ENCODE measurements at regions not wholly inside any gene's neighbourhood (a gene's known extent, or its start where the extent isn't known, plus 50 kb on each side); places are given as distances from the start of the nearest gene placed in this dataset.
A peak's percentile ranks its signal among the peaks of the same experiment; 100 is the strongest.

DNA sequence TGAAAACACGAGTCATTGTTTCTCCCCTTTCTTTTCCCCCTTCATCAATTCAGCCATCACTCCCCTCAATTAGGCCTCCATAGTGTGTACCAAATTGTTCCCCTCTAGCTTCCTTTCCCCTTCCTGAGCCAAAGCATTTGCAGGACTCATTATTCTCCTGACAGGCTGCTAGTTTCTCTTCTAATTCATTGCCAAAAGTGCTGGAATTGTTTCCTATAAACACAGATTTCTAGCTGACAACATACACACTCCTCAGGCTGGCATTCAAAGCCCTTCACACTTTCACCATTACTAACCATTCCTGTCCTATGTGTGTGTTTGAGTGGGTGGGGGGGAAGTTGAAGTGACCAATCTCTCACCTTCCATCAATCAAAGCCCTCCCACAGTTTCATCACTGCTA, 444.2 kb upstream of the OPRM1 start:
- no peak overlapping the region for H3K4me3 Mint-ChIP-seq
- DNase-seq (no peak), ATAC-seq (no peak)
- no peaks in the 10 kb centered on the region for H3K27me3 Mint-ChIP-seq
- no peak overlapping the region for H3K27ac Mint-ChIP-seq
- H3K9me3 Mint-ChIP-seq, result no peaks in the 10 kb centered on the region
- no peaks in the 10 kb centered on the region for H3K4me1 Mint-ChIP-seq

GRCh38 chr6:153591159-153591558, 447.9 kb upstream of the OPRM1 start:
- Mint-ChIP-seq H3K27me3 (no peaks in the 10 kb centered on the region), H3K27ac (no peak overlapping the region), H3K9me3 (peaks cover 0 to 7% of the 10 kb centered on the region in 2 donors), H3K4me1 (no peaks in the 10 kb centered on the region), H3K4me3 (peak overlapping the region in 1 of 2 donors; percentile 19)
- ATAC-seq (no peak), DNase-seq (no peak)

DNA sequence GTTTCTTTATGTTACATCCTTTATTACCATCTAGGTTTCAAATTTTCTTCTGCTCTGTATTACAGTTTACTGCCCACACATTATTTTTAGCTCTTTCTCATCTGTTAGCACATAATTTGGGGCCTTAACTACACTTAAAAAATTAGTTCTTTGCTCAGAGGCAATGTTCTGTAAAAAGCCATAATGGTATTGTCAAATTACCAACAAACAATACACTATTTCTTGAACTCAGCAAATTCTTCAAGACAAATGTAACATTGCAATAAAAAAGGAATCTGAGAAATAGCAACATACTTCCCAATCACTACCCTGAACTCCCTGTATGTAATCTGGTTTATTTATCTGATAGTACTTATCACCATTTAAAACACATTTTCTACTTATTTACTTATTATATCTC, 448.6 kb upstream of the OPRM1 start:
- no peaks in the 10 kb centered on the region for H3K4me1 Mint-ChIP-seq
- no peak overlapping the region for H3K27ac Mint-ChIP-seq
- ATAC-seq (no peak), DNase-seq (no peak)
- peaks cover 0 to 7% of the 10 kb centered on the region in 2 donors for H3K9me3 Mint-ChIP-seq
- no peak overlapping the region for H3K4me3 Mint-ChIP-seq
- no peaks in the 10 kb centered on the region for H3K27me3 Mint-ChIP-seq

GRCh38 chr6:153588330-153588729, 450.7 kb upstream of the OPRM1 start:
- no peak for DNase-seq
- Mint-ChIP-seq H3K27ac (no peak overlapping the region), H3K9me3 (peaks cover 0 to 7% of the 10 kb centered on the region in 2 donors), H3K4me3 (no peak overlapping the region), H3K27me3 (no peaks in the 10 kb centered on the region), H3K4me1 (no peaks in the 10 kb centered on the region)
- ATAC-seq, result no peak

GRCh38 chr6:153583685-153584084, 452.6 kb upstream of the RGS17 start:
- no peaks in the 10 kb centered on the region for H3K4me1 Mint-ChIP-seq
- no peak for DNase-seq
- H3K27me3 Mint-ChIP-seq, result no peaks in the 10 kb centered on the region
- peaks cover 0 to 7% of the 10 kb centered on the region in 2 donors for H3K9me3 Mint-ChIP-seq
- H3K4me3 Mint-ChIP-seq, result no peak overlapping the region
- H3K27ac Mint-ChIP-seq, result no peak overlapping the region
- ATAC-seq, result no peak

GRCh38 chr6:153580776-153581175, 449.7 kb upstream of the RGS17 start:
- Mint-ChIP-seq H3K4me3 (no peak overlapping the region), H3K9me3 (no peaks in the 10 kb centered on the region), H3K27ac (no peak overlapping the region), H3K4me1 (no peaks in the 10 kb centered on the region), H3K27me3 (no peaks in the 10 kb centered on the region)
- ATAC-seq, result no peak
- DNase-seq, result no peak

DNA sequence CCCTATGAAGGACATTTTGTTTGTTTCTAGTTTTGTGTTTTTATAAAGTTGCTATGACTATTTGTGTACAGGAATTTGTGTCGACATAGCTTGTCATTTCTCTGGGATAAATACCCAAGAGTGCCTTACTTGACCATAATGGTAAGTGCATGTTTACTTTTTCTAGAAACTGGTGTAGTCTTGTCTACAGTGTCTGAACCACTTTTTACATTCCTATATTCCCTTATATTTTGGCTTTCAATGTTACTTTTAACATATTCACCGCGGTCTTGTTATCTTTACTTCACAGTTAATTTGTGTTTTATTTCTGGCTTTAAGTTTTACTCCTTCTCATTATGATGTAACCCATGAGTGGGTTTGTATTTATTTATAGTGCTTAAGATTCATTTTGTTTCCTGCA, 444.4 kb upstream of the RGS17 start:
- Mint-ChIP-seq H3K27ac (no peak overlapping the region), H3K27me3 (no peaks in the 10 kb centered on the region), H3K9me3 (no peaks in the 10 kb centered on the region), H3K4me3 (no peak overlapping the region), H3K4me1 (no peaks in the 10 kb centered on the region)
- ATAC-seq (no peak), DNase-seq (no peak)

DNA sequence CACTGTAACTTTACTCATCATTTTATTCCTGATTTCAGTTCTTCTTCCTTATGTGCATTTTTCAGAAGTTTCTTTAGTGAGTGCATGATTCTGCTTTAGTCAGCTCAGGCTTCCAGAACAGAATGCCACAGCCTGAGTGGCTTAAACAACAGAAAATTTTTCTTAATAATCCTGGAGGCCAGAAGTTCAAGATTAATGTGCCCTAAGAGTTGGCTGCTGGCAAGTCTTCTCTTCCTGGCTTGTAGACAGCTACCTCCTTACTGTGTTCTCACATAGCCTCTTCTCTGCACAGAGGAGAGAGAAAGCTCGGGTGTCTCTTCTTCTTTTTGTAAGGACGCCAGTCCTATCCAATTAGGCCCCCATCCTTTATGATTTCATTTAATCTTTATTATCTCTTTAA, 443.1 kb upstream of the RGS17 start:
- ATAC-seq (no peak), DNase-seq (no peak)
- no peaks in the 10 kb centered on the region for H3K27me3 Mint-ChIP-seq
- H3K27ac Mint-ChIP-seq, result peak overlapping the region in 1 of 2 donors; percentile 76
- no peaks in the 10 kb centered on the region for H3K4me1 Mint-ChIP-seq
- H3K9me3 Mint-ChIP-seq, result no peaks in the 10 kb centered on the region
- H3K4me3 Mint-ChIP-seq, result no peak overlapping the region

GRCh38 chr6:153572371-153572770, 441.3 kb upstream of the RGS17 start:
- H3K4me1 Mint-ChIP-seq, result no peaks in the 10 kb centered on the region
- H3K4me3 Mint-ChIP-seq, result no peak overlapping the region
- no peaks in the 10 kb centered on the region for H3K27me3 Mint-ChIP-seq
- DNase-seq (no peak), ATAC-seq (no peak)
- H3K9me3 Mint-ChIP-seq, result no peaks in the 10 kb centered on the region
- no peak overlapping the region for H3K27ac Mint-ChIP-seq

- Mint-ChIP-seq H3K27me3 (no peaks in the 10 kb centered on the region), H3K27ac (no peak overlapping the region)
- DNase-seq, result no peak
These were observed 437.5 kb upstream of the RGS17 start for GRCh38 chr6:153568628-153569027.

DNA sequence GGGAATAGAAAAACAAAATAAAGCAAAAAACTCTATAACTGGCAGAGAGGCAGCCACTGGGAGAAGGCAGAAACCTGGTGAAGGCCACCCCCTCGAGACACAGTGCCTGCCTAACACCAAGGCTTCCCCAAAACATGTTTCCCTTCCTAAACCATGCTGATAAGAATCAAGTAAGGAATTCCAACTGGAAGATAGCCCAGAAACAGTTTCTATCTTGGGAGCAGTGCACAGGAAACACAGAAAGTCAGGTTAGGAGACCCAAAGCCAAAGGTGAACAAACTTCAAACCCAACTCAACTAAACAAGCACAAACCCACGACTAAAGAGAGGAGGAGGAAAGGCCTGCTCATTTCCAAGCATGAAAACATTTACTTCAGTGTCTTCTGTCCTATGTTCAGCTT, 433.7 kb upstream of the RGS17 start:
- no peak overlapping the region for H3K4me3 Mint-ChIP-seq
- H3K27ac Mint-ChIP-seq, result no peak overlapping the region
- ATAC-seq (no peak), DNase-seq (no peak)
- H3K9me3 Mint-ChIP-seq, result no peaks in the 10 kb centered on the region
- H3K27me3 Mint-ChIP-seq, result no peaks in the 10 kb centered on the region
- no peaks in the 10 kb centered on the region for H3K4me1 Mint-ChIP-seq

More at GRCh38 chr6:153568628-153569027, 437.5 kb upstream of the RGS17 start:
- Mint-ChIP-seq H3K4me3 (no peak overlapping the region), H3K4me1 (no peaks in the 10 kb centered on the region), H3K9me3 (no peaks in the 10 kb centered on the region)
- no peak for ATAC-seq

DNA sequence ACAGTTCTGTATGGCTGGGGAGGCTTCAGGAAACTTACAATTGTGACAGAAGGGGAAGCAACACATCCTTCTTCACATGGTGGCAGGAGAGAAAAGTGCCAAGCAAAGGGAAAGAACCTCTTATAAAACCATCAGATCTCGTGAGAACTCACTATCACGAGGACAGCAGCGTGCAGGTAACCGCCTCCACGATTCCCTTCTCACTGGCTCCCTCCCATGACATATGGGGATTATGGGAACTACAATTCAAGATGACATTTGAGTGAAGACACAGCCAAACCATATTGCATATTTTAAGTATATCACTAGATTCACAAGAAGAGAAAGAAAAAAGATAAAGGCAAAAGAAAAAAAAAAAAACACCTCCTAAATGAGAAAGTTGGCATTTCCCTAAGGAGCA, 431.9 kb upstream of the RGS17 start:
- no peak for ATAC-seq
- Mint-ChIP-seq H3K27ac (no peak overlapping the region), H3K4me3 (no peak overlapping the region), H3K4me1 (no peaks in the 10 kb centered on the region), H3K27me3 (no peaks in the 10 kb centered on the region), H3K9me3 (no peaks in the 10 kb centered on the region)
- no peak for DNase-seq

DNA sequence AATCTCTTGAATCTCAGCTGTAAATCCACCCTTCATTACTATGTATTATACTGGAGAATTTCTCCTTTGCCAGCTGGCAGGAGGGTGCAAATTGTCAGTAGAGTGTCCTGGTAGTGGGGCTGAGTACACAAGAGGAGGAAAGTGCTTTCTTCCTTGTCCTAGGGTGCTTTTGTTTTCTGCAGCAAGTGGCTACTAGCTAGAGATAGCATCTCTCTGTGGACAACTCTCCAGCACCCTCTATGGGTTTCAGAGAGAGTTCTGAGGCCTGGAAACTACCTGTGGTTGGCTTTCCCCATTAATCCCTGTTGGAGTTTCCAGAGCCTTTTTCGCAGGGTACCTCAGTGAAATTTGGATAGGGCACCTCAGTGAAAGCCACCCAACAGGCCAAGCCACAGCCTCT, 422.5 kb upstream of the RGS17 start:
- no peak for DNase-seq
- no peak overlapping the region for H3K27ac Mint-ChIP-seq

DNA sequence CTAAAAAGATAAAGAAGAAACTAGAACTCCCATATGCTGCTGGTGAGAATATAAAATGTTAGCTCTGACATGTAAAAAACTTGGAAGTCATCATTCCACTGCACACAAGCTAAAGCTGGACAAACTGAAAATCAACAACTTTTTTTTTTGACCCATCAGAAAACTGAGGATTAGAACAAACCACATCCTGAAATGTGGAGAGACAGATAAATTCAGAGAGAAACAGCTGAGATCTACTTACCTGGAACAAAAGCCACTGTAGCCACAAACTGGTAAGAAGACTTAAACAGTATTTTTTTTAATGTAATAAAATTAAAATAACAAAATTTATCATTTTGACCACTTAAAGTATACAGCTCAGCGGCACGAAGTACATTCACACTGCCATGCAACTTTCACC, 408.5 kb upstream of the RGS17 start:
- ATAC-seq (no peak), DNase-seq (no peak)
- H3K4me1 Mint-ChIP-seq, result no peaks in the 10 kb centered on the region
- H3K27me3 Mint-ChIP-seq, result no peaks in the 10 kb centered on the region
- H3K9me3 Mint-ChIP-seq, result no peaks in the 10 kb centered on the region
- H3K27ac Mint-ChIP-seq, result no peak overlapping the region
- no peak overlapping the region for H3K4me3 Mint-ChIP-seq

More for the DNA sequence above, 422.5 kb upstream of the RGS17 start:
- Mint-ChIP-seq H3K27me3 (no peaks in the 10 kb centered on the region), H3K9me3 (peaks cover 7 to 10% of the 10 kb centered on the region in 2 donors), H3K4me3 (no peak overlapping the region), H3K4me1 (no peaks in the 10 kb centered on the region)
- ATAC-seq, result no peak

DNA sequence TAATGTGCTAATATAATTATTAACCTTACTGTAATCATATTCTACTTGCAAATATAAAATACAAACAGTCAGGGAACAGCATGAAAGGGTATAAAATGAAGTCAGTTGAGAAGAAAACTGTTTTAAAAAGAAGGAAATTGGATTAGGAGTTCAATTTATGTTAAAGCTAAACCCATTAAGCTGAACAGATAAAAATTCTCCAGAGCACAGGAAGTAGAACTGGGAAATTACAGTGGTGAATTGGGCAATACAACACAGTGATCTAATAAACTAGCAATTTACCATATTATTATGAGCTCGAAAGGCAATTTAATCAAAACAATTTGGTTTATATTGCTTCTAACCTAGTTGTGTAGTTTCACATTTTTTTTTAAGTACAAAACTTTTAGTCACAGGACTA, 407.4 kb upstream of the RGS17 start:
- H3K9me3 Mint-ChIP-seq, result no peaks in the 10 kb centered on the region
- DNase-seq (no peak), ATAC-seq (no peak)
- H3K27me3 Mint-ChIP-seq, result no peaks in the 10 kb centered on the region
- no peak overlapping the region for H3K4me3 Mint-ChIP-seq
- no peak overlapping the region for H3K27ac Mint-ChIP-seq
- H3K4me1 Mint-ChIP-seq, result no peaks in the 10 kb centered on the region

DNA sequence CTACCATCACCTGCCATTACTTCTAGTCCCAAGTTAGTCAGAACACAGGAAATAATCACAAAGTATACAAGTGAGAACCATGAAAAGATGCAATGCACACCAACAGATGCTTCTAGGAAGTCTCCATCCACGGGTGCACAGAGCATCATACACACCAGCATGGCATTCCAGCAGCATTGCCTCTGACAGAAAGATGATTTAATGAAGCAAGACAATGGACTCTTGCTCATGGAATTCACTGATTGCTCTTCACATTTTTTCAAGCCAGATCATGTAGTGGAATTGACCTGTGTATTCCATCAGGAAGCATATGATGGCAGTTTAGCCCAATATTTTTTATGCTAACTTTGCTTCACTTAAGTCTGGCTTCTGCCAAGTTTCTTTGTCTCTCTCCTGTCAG, 406.3 kb upstream of the RGS17 start:
- no peak for ATAC-seq
- Mint-ChIP-seq H3K27ac (no peak overlapping the region), H3K4me3 (no peak overlapping the region), H3K9me3 (no peaks in the 10 kb centered on the region), H3K4me1 (no peaks in the 10 kb centered on the region), H3K27me3 (no peaks in the 10 kb centered on the region)
- DNase-seq, result no peak

DNA sequence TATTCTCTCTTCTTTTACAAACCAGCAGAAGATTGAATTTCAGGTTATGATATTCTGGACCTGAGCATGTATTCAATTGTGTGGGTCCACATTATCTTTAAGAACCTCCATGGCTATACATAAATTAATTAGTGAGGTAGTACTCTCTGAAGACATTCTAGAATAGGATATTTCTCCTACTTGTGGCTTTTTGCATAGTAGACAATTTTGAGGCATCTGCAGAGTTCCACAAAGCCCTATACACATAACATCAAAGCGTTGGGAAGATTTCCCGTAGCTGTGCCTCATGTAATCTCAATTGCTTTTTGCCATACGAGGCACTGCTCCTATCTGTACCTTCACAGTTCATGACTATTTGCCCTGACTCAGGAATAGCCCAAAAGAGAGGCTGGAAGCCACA, 395.4 kb upstream of the RGS17 start:
- Mint-ChIP-seq H3K27me3 (no peaks in the 10 kb centered on the region), H3K4me1 (no peaks in the 10 kb centered on the region), H3K4me3 (no peak overlapping the region), H3K27ac (no peak overlapping the region), H3K9me3 (peaks cover 6 to 14% of the 10 kb centered on the region in 2 donors)
- ATAC-seq (no peak), DNase-seq (no peak)

DNA sequence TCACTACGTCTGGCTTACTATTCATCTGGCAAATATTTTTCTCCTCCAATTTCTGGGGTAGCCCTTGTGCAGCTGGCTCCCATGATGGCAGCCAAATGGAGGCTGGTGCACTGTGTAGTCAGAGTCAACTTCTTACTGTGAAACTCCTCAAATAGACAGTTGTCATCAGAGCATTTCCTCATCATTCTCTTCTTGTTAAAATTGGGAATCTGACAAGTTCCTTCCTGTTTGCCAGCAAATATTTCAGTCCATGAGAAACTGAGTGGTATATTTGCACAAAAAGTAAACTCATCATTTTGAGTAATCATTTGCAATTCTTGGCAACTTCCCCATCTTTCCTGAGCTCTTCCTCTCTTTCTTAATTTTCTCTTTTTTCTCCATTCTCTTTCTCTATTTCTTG, 394.9 kb upstream of the RGS17 start:
- Mint-ChIP-seq H3K9me3 (peaks cover 6 to 14% of the 10 kb centered on the region in 2 donors), H3K27ac (no peak overlapping the region), H3K4me3 (no peak overlapping the region), H3K4me1 (no peaks in the 10 kb centered on the region), H3K27me3 (no peaks in the 10 kb centered on the region)
- DNase-seq (no peak), ATAC-seq (no peak)

All from stimulated activated naive CD8-positive, alpha-beta T cell treated with anti-CD3 and anti-CD28 coated beads, Interleukin-15, amount 100 ng/mL, for 72 hours (primary cell).